HG03039 (cell line): ENCODE measurements at regions not wholly inside any gene's neighbourhood (a gene's known extent, or its start where the extent isn't known, plus 50 kb on each side); places are given as distances from the start of the nearest gene placed in this dataset.

Experiments
- ATAC-seq: cut with Tn5 transposase; IDR thresholded peaks from one replicate; pipeline ENCODE4 v1.9.1; 2021; ENCODE audit warnings: mild to moderate bottlenecking, moderate library complexity; ENCODE audit not compliant: unreplicated experiment

DNA sequence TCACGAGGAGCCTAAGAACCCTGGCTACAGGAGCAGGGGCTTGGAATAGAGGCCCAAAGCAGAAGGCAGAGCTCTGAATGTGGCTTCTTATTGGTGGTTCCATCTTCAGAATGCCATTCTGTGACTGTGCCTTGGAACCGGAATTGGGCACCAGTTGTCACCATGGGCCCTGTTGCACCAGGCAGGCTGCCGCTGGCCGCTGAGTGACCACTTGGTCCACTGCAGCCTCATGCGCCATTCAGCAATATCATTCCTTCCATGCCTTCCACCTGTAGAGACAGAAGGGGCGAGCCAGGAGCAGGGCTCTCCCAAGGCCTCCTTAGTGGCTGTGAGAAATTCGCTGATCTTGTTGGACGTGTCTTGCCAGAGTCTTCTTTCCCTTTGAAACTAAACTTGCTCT is 270.3 kb upstream of the CHD6 start:
- ATAC-seq, result no peak

DNA sequence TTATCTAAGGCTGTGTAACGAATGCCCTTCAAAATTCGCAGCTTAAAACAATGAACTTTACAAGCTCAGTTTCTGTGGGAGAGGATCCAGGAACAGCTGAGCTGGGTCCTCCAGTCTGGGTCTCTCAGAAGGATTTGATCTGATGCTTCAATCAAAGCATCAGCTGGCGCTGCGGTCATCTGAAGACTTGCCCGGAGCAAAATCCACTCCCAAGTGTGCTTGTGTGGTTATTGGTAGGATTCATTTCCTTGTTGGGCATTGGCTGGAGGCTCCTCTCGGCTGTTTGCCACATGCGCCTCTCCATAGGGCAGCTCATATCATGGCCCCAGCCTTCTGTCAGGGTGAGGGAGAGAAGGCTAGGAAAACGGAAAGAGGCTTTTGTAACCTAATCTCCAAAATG is 269.3 kb upstream of the CHD6 start:
- no peak for ATAC-seq

DNA sequence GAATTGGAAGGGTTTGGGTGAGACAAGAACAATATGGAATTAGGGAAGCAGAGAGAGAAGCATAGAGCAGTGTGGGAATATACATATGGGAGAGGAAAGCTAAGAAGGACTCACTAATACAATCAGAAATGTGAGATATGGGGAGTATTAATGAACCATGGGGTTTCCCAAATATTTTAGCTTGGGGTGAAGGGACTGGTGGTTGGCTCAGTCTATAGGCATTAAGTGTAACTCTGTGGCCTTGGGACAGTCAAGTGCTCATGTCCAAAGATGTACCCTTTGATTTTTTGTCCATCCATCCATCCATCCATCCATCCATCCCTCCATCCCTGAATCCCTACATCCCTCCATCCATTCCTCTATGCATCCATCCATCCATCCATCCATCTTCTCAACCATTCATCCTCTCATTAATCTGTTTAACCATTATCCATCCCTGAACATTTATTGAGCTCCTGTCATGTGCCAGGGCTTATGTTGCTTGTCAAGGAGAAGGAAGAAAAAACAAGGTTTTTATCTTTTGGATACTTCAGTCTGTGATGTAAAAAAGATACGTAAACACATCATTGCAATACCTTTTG is 263.4 kb upstream of the CHD6 start:
- ATAC-seq, result no peak

GRCh38 chr20:41879123-41879522 is 260.9 kb upstream of the CHD6 start:
- no peak for ATAC-seq

DNA sequence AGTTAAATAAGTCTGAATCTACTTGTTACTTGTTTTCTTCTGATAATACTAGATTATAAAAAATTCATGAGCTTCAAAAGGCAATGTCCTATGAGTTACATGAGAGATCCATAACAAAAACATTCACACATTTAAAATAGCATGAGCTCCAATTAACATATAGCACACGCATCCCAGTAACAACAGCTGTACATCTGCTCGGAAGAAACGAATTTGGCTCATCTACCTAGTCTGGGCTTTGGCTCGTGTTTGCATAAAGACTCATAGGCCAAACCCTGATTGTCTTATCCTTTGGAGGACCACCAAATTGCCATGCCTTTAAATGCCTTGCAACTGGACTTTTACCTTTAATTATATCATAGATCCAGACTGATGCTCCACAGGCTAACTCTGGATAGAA is 259.7 kb upstream of the CHD6 start:
- ATAC-seq, result no peak

- no peak for ATAC-seq
These were observed 256.5 kb upstream of the CHD6 start for GRCh38 chr20:41874658-41875057.

GRCh38 chr20:41872930-41873329 is 254.8 kb upstream of the CHD6 start:
- ATAC-seq, result no peak

- no peak for ATAC-seq
These were observed 252.8 kb upstream of the CHD6 start for GRCh38 chr20:41870869-41871462.

GRCh38 chr20:41869261-41869660 is 251.1 kb upstream of the CHD6 start:
- ATAC-seq, result no peak

GRCh38 chr20:41865938-41866337 is 247.8 kb upstream of the CHD6 start:
- ATAC-seq, result no peak

DNA sequence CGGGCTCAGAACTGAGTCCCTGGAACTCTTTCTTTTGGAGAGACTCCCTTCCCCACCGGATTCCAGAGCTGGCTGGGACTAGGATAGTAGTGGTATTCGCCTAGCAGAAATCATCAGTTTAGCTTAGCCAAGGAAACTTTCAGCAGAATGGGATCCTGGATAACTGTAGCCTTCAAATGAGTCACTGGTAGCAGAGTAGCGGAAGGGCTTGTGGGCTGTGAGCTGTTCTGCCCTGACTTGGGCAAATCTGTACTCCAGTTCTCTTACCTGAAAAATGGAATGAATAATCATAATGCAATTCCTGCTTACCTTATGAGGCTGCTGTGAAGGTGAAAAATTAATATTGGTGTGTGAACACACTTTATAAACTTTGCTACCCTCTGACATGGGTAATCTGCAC is 244.3 kb upstream of the CHD6 start:
- no peak for ATAC-seq

DNA sequence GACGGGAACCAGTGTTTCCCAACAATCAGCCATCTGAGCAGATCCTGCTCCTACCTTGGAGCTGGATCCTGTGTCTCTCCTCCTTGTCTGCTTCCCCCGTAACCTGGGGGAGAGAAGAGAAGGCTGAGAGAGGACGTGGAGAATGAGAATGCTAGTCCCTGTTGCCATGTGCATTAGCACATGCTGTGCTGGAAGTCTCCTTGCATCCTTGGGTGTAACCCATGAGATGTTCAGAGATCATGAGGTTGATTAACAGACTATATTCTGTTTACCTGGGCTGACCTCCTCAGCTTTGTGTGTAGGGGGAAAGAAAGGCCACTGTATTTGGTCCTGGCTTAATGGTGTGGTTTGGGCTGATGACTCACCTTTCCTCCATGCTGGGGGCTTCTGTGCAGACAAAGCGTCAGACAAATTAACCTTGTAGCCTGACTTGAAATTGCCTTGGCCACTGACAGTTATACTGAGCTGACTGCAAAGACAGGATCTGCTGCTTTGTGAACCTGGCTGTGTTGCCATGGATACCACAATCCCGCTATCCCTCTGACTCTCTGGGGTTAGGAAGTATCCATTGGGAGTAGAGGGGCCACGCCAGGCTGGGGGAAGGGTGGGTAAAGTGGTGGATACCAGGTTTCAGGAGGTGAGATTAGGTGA is 243.7 kb upstream of the CHD6 start:
- no peak for ATAC-seq

DNA sequence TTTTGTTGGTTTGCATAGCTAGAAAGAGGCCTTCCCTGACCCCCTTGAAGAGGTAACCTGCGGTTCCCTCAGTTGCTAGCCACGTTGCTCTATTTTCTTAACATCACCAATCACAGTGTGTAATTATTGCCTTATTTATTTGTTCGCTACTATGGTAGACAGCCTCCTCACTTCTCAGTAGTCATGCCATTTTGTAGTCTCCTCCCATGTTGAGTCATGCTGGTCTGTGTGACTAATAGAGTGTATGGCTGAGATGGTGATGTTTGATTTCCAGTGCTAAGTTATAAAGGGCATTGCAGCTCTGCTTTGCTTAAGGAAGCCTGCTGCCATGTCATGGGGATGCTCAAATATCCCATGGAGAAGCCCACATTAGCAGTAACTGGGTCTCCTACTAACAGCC is 236.6 kb upstream of the CHD6 start:
- ATAC-seq, result no peak

DNA sequence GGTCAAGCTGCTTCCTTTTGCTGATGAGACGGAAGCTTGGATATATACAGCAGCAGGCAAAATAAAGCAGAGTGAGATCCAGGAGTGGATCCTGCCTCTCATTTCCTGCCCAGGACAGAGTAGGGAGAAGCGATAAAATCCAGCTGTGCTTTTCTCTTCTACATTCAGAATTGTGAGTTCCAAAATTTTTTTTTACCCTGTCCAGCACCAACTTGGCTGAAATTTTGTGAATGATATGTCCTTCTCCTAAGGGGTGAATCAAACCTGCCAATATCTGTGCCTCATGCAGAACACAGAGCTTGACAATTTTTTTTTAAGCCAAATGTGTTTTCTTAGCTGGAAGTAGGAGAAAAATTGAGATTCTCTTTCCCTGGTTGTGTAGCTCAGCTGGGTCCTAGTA is 235.6 kb upstream of the CHD6 start:
- no peak for ATAC-seq

DNA sequence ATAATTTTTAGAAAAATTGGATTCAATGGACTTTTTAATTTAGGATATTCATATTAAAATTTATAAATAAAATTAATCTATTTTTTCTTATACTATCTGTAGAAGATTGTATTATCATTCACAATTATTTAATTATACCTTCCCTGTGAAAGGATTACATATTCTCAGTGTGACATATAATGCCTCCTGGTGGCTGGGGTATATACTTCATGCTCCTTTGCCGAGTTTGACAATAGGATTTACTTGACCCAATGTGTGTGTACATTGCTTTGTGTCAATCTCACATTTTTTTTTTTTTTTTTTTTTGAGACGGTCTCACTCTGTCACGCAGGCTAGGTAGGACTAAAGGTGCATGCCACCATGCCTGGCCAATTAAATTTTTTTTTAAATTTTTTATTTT is 230.0 kb upstream of the CHD6 start:
- ATAC-seq, result no peak

GRCh38 chr20:41837669-41838224 is 219.6 kb upstream of the CHD6 start:
- ATAC-seq, result no peak

GRCh38 chr20:41833739-41834138 is 215.6 kb upstream of the CHD6 start:
- no peak for ATAC-seq

DNA sequence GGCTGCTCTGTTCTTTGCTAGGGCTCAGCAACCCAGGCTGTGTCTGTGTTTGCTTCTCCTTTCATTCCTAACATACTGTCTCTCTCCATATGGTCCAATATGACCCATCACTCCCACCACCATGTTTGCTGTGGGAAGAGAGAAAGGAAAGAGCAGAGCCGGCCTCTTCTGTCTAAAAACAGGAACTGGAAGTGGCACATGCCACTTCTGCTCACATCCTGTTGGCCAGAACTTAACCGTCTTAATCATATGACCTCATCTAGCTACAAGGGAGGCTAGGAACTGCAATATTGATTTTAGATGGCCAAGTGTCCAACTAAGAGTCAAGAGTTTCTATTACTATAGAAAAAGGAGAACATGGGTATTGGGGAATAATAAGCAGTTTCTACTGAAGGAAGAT is 212.5 kb upstream of the CHD6 start:
- ATAC-seq, result no peak

DNA sequence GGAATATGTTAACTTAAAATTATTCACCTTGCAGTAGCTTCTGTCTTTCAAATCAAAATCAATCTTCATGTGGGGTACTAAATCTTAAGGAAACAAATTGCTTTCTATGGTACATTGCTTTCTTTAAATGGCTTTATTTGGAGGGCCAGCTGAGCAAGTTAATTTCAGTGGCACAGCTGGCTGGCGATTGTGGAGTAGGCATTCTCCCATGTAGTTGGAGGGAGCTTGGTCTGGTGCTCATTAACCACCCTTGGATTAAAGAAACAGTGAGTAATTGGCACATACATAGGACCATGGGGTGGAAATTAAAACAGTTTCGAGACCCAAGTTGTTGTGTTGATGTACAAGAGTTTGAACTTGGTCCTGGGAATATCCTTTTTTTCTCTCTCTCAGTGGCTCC is 201.3 kb upstream of the CHD6 start:
- no peak for ATAC-seq

DNA sequence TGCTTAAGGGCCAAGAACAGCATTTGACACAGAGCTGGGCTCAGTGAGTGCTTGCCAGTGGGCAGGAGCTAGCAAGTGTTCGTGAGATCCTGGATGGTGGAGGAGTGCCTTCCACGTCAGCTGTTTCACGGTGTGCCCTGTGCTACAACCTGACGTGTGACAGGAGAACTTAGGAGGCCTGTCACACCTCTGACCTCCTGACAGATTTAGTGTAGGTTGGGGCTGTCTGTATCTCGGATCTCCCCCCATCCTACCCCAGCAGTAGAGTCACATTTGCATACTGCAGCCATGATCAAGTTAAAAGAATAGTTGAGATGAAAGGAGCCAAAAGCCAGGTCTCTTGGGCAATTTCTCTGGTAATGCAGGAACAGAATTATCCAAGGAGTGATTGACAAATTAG is 200.8 kb upstream of the CHD6 start:
- ATAC-seq, result no peak

DNA sequence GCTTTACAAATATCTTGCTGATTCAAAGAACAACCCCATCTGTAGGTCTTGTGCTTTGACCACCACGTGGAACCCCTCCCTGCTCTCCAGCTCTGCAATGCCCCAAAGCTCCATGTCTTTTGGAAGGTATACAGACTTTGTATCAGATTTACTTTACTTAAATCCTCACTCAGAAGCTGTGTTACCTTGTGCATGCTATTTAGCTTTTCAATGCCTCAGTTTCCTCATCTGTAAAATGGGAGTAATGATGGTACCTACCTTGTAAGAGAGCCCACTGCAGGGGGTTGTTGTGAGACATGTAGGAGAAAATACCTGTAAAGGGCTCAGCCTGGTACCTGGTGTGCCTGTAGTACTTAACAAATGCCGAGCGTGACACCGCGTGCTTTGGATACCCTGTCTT is 200.2 kb upstream of the CHD6 start:
- ATAC-seq, result no peak

DNA sequence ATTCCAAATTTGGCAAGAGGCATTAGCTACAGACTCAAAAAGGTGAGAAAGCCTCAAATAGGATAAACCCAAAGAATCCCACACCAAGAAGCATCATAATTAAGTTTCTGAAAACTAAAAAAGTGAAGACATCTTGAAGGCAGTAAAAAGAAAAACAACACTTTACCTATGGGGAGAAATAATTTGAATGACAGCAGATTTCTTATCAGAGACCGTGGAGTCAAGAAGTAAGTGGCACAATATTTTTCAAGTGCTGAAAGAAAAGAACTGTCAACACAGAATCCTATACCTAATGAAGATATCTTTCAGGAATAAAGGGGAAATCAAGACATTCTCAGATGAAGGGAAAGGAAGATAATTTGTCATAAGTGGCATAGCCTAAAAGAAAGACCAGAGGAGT is 193.3 kb upstream of the CHD6 start:
- no peak for ATAC-seq

- no peak for ATAC-seq
These were observed 181.9 kb upstream of the CHD6 start for GRCh38 chr20:41800040-41800439.
